ENCODE measurements at regions not wholly inside any gene's neighbourhood (a gene's known extent, or its start where the extent isn't known, plus 50 kb on each side); places are given as distances from the start of the nearest gene placed in this dataset.
A peak's percentile ranks its signal among the peaks of the same experiment; 100 is the strongest.

DNA sequence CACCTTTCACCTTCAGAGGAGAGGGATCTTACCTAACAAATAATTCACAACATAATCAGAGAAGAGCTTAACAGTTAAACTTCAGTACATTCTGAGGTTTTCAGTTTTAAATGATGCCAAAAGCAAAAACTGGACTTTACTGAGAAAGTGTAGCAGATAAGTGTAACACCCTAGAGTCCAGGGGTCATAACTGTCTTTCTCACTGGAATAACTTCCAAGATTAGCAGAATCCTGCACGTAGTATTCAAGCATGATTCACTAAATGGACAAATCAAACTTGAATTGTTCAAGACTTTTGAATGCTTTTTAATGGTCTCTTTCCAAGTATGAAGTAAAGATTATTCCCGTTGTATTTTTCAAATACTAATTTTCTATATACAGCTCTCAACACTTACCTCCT, 180.1 kb upstream of the NREP start:
- no peak for DNase-seq

DNA sequence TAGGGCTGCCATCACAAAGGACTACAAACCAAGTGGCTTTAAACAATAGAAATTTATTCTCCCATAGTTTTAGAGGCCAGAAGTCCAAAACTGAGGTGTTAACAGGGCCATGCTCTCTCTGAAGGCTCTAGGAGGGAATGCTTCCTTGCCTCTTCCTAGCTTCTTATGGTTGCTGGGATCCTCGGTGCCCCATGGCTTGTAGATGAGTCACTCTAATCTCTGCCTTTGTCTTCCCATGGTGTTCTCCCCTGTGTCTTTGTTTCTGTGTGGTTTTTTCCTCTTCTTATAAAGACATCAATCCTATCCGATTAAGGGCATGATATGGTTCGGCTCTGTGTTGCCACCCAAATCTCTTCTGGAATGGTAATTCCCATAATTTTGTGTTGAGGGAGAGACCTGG, 178.8 kb upstream of the NREP start:
- DNase-seq = no peak

DNA sequence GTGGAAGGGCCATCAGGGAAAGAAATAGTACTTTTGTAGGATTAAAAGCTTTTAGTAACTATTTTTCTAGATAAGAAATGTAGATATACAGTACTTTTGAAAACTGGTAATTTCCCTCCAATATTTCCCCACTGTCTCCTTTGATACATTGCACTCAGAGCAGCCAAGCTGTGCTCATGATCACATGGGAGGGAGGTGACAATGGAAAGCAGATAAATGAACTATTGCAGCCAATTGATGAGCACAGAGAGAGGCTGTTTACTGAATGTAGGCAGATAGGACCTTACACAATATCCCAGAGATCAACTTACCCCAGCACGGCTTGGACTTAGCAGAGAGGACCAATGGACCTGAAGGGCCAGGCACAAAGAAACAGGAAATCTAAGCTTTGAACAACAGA, 178.0 kb upstream of the NREP start:
- peak; percentile 29 to 73 for DNase-seq

DNA sequence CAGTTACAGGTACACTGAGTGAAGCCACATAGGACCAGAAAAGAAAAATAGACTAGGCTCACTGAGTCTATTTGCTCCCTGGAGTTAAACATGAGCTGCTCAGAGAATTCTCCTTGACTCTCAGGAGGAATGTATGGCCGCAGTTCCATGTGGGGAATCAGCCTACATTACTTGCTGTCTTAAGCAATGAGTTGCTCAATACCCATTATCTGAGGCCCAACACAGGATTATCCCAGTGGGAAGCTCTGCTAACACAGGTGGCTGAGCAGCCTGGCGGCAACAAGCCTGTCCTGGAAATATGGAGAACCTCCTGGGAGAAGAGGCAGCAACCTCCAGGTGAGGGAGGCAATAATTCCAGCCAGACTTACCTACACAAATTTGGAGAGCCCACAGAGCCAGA, 177.5 kb upstream of the NREP start:
- no peak for DNase-seq

DNA sequence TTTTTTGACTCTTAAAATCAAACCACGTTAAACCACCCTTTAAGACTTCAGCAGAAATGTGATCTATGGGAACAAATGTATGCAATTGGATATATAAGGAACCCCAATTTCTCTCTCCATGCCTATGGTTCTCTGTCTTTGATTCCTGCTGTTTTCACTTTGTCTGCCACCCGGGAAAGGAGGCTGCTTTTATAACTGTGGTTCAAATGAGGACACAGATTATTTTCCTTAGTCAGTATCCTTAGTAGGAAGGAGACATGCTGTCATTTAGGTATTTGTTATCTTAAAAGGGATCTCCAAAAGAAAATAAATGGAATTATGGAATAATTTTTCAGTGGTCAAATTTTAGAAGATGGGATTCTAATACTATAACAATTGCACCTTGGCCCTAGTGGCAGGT, 176.1 kb upstream of the NREP start:
- DNase-seq = no peak

DNA sequence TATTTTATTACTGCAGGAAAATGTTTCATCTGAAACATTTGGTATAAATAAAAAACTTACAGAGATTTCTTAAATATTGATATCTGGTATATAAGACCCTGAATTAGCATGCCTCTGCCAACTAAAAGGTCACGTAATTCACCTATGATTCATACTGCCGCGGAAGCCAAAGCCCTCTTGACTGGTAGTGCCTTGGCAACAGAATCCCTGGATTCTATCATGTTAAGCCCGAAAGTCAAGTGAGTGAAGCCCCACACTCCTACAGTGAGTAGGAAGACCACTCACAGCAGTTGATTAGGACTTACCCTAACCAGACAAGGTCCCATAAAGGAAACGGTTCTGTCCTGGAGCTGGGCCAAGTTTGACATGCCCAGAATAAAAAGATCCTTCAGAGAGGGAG, 175.6 kb upstream of the NREP start:
- DNase-seq = no peak

DNA sequence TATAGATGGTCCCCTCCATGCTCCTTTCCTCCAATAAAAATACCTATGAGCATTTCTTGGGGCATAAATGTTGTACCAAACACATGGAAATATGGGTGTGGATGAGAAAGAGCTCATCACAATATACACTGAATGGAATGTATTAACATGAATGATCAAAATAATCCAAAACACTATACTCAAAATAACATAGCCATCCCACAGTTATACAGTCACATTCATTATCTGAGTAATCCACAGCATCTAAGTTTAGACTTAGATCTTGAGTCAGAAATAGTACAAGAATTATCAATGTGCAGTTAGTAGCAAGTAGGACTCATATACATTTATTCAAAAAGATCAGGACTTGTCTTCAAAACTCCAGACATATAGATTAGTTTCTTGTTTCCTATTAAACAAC, 175.2 kb upstream of the NREP start:
- no peak for DNase-seq

DNA sequence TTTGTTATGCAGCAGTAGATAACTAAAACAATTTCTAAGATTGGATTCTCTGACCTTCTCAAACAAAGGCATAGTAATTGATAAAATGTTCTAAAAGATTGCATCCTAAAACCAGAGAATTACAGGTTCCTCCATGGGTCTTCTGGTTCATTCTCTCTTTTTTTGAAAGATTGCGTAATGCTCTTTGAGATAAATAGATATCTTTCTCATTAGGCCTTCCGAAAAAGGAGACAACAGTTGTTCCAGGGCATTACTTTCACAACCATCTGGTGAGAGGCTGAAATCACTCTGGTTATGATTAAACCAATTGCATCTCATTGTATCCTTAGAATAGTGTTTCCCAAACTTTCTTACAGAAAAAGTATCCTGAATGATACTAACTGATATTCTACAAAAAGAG, 174.7 kb upstream of the NREP start:
- DNase-seq = no peak

DNA sequence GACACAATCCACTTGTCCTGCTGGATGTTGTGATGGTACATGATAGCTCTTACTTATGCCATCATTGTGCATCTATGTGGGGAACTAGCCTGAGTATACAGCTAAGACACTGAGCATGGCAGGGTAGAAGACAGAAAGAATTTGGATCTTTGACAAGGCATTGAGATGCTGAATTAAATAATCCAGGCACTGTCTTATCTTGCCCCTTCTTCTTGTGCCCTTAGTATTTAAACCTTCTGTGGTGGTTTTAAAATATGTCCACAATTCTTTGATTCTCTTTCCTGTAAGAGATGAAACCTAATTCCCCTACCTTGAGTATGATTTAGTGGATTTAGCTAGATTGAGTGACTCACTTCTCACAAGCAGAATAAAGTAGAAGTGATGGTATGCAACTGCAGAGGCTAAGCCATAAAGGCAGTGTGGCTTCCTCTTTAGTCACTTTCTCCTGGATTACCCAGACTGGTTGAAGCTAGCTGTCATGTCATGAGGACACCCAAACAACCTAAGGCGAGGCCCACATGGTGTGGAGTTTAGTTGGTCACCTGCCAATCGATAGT, 174.0 kb upstream of the NREP start:
- DNase-seq = peak; percentile 59 to 85

DNA sequence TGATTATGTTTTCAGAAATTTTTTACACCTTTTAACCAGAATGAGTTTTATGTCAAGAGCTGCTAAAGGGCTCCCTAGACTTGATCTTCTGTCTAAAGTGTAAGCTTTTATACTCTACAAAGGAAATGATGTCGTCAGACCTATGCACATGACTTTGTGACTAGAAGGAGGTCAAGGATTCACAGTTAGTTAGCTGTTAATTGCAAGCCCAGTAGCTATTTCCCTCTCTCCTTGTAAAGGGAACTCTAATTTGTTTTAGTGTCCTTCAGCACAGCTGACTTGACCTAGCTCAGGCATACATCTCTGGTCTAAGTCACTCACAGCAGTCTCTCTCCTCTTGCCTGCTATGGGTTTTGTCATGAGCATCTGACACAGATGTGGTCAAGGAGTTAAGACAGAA, 173.5 kb upstream of the NREP start:
- peak; percentile 39 to 46 for DNase-seq

DNA sequence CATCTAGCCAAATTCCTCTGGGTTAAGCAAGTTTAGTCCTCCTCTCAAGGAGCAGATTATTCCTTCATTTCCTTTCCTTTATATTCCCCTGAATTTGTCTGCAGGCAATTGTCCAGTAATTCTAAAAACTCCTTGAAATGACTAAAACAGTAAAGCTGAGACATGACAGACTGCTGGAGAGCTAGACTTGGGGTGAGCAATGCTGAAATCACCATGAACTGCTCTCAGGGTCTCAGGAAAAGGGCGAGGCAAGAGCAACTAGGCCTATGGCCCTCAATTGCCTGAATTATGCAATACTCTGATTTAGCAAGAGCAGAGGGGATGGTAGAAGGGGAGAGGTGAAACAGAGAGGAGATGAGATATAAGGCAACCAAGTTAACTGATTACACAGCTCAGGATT, 172.9 kb upstream of the NREP start:
- peak; percentile 42 to 55 for DNase-seq

DNA sequence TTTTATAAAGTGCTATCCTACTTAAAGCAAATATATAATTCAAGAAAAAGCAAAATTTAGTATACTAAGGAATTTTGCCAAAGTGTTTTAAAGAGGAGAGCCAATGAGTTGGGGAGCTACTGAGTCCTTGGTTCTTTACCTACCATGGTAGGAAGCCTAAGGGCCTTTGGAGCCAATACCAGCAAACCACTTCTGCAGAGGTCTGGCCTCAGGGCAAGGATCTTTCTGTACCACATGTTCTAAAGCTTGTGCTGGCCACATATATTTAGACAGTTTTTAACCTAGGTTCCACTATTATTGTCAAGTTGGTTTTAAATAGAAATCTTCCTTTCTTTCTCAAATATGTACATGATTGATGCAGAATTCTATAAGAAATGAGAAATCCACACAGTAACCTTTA, 172.3 kb upstream of the NREP start:
- no peak for DNase-seq

DNA sequence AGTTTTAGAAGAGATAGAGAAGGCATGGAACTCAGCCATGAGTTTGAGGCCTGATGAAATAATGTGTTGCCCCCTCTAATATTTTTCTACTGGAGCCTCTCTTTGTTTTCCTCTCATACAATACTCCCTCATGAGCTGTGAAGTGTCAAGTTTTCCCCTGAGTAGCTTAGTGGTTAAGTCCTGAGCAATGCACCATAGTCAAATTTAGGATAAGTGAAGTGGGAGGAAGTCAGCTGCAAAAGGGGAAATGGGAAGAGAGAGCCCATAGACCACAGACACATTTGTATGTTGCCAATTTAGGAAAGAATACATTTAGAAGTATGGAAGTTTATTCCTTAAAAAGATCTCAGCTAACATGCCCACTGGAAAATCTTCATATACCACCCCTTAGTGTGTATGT, 171.5 kb upstream of the NREP start:
- DNase-seq = peak; percentile 65 to 84

DNA sequence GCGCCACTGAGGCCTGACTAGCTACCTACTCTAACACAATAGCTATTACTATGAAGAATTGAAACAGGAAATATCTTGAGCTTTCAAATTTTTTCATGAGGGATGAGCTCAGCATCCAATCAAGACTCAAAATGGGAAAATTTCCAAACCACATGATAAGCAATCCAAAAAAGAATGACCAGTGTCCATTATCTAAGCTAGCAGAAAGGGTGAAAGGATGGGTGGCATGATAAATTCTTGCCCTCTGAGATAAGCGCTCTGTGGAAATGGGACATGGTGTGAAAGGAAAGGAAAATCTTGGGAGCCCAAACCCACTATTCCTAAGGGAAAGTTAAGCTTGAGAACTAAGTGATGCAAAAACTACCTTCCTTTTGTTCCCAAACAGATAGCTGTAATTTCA, 170.2 kb upstream of the NREP start:
- peak in 1 of 2 donors; percentile 18 for DNase-seq

DNA sequence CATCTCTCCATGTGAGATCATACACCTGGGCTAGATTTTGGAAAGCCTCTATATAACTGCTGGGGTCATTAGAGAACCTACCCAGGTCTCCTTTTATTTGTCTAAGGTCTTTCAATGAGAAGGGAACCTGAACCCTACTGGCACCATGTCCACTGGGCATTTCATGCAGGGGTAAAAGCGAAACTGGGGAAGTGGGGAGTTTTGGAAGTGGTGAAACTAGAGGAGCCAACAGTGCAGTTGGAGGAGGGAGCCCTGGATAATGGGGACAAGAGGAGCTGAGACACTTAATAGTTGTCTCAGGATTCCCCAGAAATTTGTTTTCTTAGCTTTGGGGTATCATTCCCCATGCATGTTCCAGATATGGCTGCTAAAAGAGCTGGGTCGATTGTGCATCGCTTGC, 169.0 kb upstream of the NREP start:
- peak; percentile 41 to 49 for DNase-seq

DNA sequence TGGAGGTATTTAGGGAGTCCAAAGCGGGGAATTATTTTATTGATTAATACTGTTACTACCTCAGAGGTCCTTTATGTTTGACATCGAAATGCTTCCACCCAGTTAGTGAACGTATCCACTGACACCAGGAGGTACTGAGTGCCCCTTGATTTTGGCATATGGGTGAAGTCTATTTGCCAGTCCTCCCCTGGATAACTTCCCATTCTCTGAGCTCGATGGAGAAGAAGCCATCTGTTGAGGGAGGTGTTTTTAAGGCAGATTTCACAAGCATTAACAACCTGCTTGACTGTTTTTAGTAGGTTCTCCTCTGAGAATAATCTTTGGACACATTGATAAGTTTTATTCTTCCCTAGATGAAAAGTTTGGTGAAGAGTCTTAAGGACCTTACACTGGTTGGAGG, 165.3 kb upstream of the NREP start:
- DNase-seq = no peak

DNA sequence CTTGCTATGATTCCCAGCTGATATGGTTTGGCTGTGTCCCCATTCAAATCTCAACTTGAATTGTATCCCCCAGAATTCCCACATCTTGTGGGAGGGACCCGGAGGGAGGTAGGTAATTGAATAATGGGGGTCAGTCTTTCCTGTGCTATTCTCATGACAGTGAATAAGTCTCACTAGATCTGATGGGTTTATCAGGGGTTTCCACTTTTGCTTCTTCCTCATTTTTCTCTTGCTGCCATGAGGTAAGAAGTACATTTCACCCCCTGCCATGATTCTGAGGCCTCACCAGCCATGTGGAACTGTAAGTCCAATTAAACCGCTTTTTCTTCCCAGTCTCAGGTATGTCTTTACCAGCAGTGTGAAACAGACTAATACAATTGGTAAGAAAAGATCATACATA, 164.7 kb upstream of the NREP start:
- DNase-seq = peak; percentile 25 to 59

DNA sequence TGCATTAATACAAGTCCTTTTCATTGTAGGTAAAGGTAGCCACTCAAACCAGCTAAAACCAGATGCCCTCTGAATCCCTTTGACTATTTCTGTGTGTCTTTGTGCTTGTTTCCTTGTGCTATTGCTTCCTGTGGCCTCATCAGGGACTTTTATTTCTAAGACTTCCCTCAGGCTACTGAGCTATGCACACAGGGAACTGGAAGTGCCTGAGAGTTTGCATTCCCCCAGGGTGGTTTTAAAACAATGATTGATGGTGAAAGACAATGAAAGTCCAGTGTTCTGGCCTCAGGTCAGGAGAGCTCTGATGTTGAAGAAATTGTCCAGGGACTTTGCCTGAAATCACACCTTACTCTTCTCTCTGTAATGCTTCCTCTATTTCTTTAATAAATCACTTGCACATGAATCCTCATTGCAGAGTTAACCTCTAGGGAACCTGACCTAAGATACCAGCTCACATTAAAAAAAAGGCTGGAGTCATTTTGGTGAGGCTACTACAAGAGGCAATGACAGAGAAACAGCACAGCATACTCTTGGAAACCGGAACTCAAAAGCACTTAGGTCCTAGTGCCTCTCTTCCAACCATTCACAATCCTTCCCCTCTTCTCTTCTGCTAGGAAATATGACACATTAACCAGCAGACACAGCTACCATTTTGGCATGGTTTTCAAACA, 158.1 kb upstream of the NREP start:
- DNase-seq = peak; percentile 32 to 40

DNA sequence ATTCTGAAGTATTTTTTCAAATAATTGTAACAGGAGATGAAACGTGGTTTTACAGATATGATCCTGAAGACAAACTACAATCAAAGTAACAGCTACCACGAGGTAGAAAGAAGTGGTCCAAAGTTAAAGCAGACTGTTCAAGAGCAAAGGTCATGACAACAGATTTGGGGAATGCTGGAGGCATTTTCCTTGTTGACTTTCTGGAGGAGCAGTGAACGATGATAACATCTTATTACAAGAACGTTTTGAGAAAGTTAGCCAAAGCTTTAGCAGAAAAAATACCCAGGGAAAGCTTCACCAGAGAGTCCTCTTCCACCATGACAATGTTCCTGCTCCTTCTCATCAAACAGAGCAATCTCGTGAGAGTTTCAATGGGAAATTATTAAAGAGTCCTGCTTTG, 145.4 kb upstream of the NREP start:
- DNase-seq = no peak

DNA sequence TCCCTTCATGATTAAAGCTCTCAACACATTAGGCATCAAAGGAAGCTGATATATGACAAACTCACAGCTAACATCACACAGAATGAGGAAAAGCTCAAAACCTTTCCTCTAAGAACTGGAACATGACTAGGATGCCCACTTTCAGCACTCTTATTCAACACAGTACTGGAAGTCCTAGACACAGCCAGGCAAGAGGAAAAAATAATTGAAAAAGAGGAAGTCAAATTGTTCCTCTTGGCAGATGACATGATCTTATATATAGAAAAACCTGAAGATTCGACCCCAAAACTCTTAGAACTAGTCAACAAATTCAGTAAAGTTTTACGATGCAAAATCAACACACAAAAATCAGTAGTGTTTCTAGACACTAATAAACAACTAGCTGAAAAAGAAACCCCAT, 144.3 kb upstream of the NREP start:
- DNase-seq = peak; percentile 17 to 25

DNA sequence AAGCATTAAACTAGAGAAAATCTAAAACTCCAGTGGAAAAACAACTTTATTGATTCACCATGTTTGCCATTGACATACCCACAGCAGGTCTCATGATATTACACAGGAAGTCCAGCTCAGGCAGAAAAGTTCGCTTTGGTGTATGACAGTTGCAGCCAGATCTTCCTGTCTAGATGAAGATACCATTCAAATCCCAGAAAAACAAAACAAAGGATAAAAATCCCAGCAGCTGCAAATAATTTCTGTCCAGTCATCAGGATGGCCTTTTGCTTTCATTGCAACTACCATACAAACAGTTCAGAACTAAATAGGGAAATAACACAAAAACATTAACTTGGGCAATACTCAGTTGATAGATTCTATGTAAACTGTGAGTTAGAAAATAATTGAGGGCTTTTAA, 136.0 kb upstream of the NREP start:
- peak in 1 of 2 donors; percentile 3 for DNase-seq

DNA sequence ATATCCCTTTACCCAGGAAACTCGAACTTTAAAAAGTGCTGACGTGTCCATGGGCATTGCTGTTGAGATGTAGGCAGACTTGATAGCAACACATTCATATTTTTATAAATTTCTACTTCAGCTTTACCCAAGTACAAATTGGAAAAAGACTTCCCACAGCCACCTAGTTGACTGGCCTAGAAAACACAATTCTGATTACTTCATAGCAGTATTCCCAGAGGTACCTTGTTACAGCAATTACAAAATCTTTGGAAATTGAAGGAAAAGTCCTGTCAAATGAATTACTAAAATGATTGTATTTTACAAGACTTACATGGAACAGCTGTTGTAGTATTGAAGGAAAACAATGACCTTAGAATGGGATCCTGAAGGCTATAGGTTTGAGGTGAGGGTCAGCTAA, 130.7 kb upstream of the NREP start:
- no peak for DNase-seq

DNA sequence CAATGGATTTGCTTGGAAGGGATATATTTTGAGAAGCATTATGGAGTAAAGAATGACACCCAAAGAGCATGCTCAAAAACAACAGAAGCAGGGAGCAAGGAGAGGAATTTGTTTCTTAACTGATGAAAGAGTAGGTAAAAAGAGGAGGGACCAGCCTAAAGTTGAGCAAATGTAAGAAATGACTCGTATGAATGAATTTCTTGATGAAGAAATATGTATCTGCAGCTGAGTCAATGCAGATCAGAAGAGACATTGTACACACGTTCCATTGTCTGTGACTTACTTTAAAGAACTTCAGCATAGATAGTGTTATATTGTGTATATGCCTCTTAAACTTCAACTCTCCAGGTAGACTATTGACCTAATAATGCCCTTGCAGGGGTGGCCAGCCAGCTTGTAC, 112.7 kb upstream of the NREP start:
- DNase-seq = no peak

DNA sequence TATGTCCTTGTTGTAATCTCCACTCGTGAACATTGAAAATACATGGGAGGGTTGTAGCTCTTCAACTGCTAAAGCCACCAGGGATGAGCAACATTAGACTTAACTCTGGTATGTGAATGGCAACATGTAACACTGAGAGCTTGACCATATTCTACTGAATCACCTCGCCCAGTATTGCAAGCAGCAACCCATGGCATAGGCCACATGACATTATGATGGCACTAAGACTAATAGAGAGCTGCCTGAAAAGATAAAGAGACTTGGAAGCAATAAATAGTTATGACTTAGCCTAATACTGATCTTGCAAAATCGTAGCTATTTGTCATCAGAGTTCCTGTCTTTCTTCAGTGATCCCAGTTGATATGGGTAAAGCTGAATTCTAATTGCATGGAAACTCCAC, 108.4 kb upstream of the NREP start:
- peak in 1 of 2 donors; percentile 15 for DNase-seq

DNA sequence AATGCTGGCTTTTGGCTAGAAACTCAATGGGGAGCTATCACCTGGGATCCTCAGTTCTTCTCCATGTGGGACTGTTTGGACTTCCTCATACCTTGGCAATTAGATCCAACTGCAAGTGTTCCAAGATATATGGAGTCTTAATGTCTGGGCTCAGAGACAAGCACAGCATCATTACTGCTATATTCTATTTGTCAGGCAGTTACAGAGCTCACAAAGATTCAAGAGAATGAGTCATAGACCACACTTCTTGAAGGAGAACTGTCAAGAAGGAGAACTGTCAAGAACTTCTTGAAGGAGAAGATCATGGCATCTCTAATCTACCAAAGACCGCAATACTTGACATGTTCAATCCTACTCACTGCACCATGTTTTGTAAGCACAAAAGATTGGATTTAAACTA, 106.8 kb upstream of the NREP start:
- DNase-seq = peak; percentile 9 to 38
